BJ (cell line): ENCODE measurements at regions not wholly inside any gene's neighbourhood (a gene's known extent, or its start where the extent isn't known, plus 50 kb on each side); places are given as distances from the start of the nearest gene placed in this dataset.

Experiments
- CTCF ChIA-PET: fragments of 350-600 bp; formaldehyde crosslinking; extraction: SDS; loops from one replicate; lab custom pipeline; 2021; ENCODE audit warnings: antibody characterized with exemption, inconsistent platforms; lab: Yijun Ruan, JAX
- POLR2A ChIA-PET: fragments of 300-600 bp; sonication (Branson Sonifier 250); formaldehyde crosslinking; extraction: SDS; loops from one replicate; lab custom pipeline; 2021; ENCODE audit warnings: antibody characterized with exemption; lab: Charles Lee
- DNase-seq: peaks from one replicate; pipeline ENCODE4 v3.0.0-alpha.2; 2011; ENCODE audit warnings: low read depth
- H3K27me3 ChIP-seq: 2 replicates; pipeline ENCODE4 v1.6.0; 2011; ENCODE audit warnings: low read length; ENCODE audit not compliant: control insufficient read depth, insufficient read depth
- H3K36me3 ChIP-seq: 2 replicates; pipeline ENCODE4 v1.5.1; 2011; ENCODE audit warnings: low read length; ENCODE audit not compliant: control insufficient read depth, insufficient read depth
- H3K4me3 ChIP-seq: 2 replicates; pipeline ENCODE4 v1.5.1; 2011; ENCODE audit warnings: low read depth, mild to moderate bottlenecking, control low read depth, low read length
- CTCF ChIP-seq: IDR thresholded peaks from 2 replicates; pipeline ENCODE4 v1.5.1; 2011; ENCODE audit warnings: low read depth, mild to moderate bottlenecking, control low read depth, inconsistent platforms, low read length, moderate library complexity; ENCODE audit not compliant: insufficient read depth

- no peaks in the 10 kb centered on the region for H3K27me3 ChIP-seq
- H3K36me3 ChIP-seq: no peaks in the 10 kb centered on the region
- POLR2A ChIA-PET: no interaction called here
- TF ChIP-seq CTCF: no peak
- CTCF ChIA-PET: no interaction called here
- no peak overlapping the region for H3K4me3 ChIP-seq
- DNase-seq: no peak
Measured at GRCh38 chr1:79912813-79913212, 906.3 kb upstream of the ADGRL4 start.

DNA sequence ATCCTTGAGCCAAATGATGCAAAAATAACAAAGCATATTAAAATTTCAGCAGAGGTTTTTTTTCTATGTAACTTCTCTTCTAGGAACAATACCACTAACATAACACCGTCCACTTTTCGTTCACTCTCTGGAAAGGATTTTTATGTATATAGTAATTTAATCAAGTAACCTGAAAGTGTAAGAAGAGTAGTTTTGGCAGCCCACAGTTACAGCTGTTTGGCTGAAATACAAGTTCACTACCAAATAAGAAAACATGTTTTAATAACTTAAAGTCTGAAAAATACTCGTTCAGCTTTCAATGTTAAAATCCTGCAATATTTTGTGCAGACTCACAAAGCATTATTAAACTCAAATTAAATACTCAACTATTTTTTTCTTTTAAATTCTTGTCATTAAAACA lies 896.8 kb upstream of the ADGRL4 start:
- no peak overlapping the region for H3K4me3 ChIP-seq
- no peak for TF ChIP-seq CTCF
- no peaks in the 10 kb centered on the region for H3K36me3 ChIP-seq
- no peak for DNase-seq
- POLR2A ChIA-PET: interaction anchor here (0.6 kb wide), 1 partner anchor 41 kb away, joined by 3 read pairs; no protein-coding TSS in a partner anchor
- H3K27me3 ChIP-seq: no peaks in the 10 kb centered on the region
- CTCF ChIA-PET: no interaction called here

GRCh38 chr1:79902418-79902817 lies 895.9 kb upstream of the ADGRL4 start:
- POLR2A ChIA-PET: no interaction called here
- no peaks in the 10 kb centered on the region for H3K27me3 ChIP-seq
- no peak for DNase-seq
- CTCF ChIA-PET: no interaction called here
- no peak for TF ChIP-seq CTCF
- H3K36me3 ChIP-seq: no peaks in the 10 kb centered on the region
- H3K4me3 ChIP-seq: no peak overlapping the region

- TF ChIP-seq CTCF: peak; percentile 17; the same call in 1 of the 2 replicates
- Histone ChIP-seq H3K4me3 (no peak overlapping the region), H3K27me3 (no peaks in the 10 kb centered on the region), H3K36me3 (no peaks in the 10 kb centered on the region)
- DNase-seq: peak; percentile 87
- POLR2A ChIA-PET: no interaction called here
- CTCF ChIA-PET: interaction anchor here (0.7 kb wide), 1 partner anchor 1953 kb away, joined by 3 read pairs; no protein-coding TSS in a partner anchor
Measured at GRCh38 chr1:79899914-79900313, 893.4 kb upstream of the ADGRL4 start.

DNA sequence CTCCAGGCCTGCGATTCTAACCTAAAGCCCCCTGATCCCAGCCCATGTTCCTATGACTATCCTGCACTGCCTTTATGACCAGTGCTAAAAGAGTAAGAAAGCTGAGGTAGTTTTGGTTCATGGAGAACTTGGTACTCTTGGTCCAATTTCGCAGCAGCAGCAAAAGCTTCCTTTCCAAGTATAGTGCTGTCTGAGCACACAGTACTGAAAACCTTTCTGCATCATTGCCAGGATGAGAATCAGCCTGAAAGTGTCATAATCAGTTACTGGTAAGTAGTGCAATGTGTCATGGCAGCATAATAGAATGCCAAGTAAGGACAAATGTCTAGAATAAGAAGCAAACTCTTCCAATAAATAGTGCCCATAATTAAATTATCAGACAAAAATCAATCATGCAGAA lies 889.6 kb upstream of the ADGRL4 start:
- H3K36me3 ChIP-seq: no peaks in the 10 kb centered on the region
- H3K27me3 ChIP-seq: no peaks in the 10 kb centered on the region
- TF ChIP-seq CTCF: no peak
- CTCF ChIA-PET: interaction anchor here (0.6 kb wide), 1 partner anchor 34 kb away, joined by 3 read pairs; no protein-coding TSS in a partner anchor
- H3K4me3 ChIP-seq: no peak overlapping the region
- POLR2A ChIA-PET: no interaction called here
- no peak for DNase-seq
